Ishikawa (cell line): ENCODE measurements at regions not wholly inside any gene's neighbourhood (a gene's known extent, or its start where the extent isn't known, plus 50 kb on each side); places are given as distances from the start of the nearest gene placed in this dataset.

ENCODE experiments used
- CEBPB ChIP-seq: IDR thresholded peaks from 2 replicates; pipeline ENCODE4 v1.6.1; 2012
- CREB1 ChIP-seq: IDR thresholded peaks from 2 replicates; pipeline ENCODE4 v1.6.1; 2012; ENCODE audit warnings: low read depth
- EGR1 ChIP-seq: IDR thresholded peaks from 2 replicates; pipeline ENCODE4 v1.6.1; 2012
- EP300 ChIP-seq: IDR thresholded peaks from 2 replicates; pipeline ENCODE4 v1.6.1; 2012; ENCODE audit warnings: borderline replicate concordance
- FOXM1 ChIP-seq: IDR thresholded peaks from 2 replicates; pipeline ENCODE4 v1.6.1; 2012; ENCODE audit warnings: low read depth, borderline replicate concordance
- MAX ChIP-seq: IDR thresholded peaks from 2 replicates; pipeline ENCODE4 v1.6.1; 2012
- NFIC ChIP-seq: IDR thresholded peaks from 2 replicates; pipeline ENCODE4 v1.6.1; 2012
- RAD21 ChIP-seq: IDR thresholded peaks from 2 replicates; pipeline ENCODE4 v1.6.1; 2012; ENCODE audit warnings: low read depth
- REST ChIP-seq: IDR thresholded peaks from 2 replicates; pipeline ENCODE4 v1.6.1; 2012; ENCODE audit warnings: low read depth, mild to moderate bottlenecking
- TAF1 ChIP-seq: IDR thresholded peaks from 2 replicates; pipeline ENCODE4 v1.6.1; 2012; ENCODE audit warnings: low read depth, mild to moderate bottlenecking
- TCF12 ChIP-seq: IDR thresholded peaks from 2 replicates; pipeline ENCODE4 v1.6.1; 2012; ENCODE audit warnings: low read depth
- TEAD4 ChIP-seq: IDR thresholded peaks from 2 replicates; pipeline ENCODE4 v1.6.1; 2012
- USF1 ChIP-seq: IDR thresholded peaks from 2 replicates; pipeline ENCODE4 v1.6.1; 2012
- YY1 ChIP-seq: IDR thresholded peaks from 2 replicates; pipeline ENCODE4 v1.6.1; 2012; ENCODE audit warnings: low read depth
- ZBTB7A ChIP-seq: IDR thresholded peaks from 2 replicates; pipeline ENCODE4 v1.6.1; 2012; ENCODE audit warnings: low read depth

- peak; percentile 57 for TF ChIP-seq TEAD4
- no peak for TF ChIP-seq YY1
- TF ChIP-seq RAD21, result no peak
Measured at GRCh38 chr18:22844628-22845027, 88.5 kb upstream of the RBBP8 start.

GRCh38 chr18:22846088-22846683 lies 86.9 kb upstream of the RBBP8 start:
- TF ChIP-seq RAD21, result peak; percentile 67
- TF ChIP-seq TAF1, result no peak
- TF ChIP-seq ZBTB7A, result no peak
- peak; percentile 12; the same call in 1 of the 2 replicates for TF ChIP-seq TEAD4

GRCh38 chr18:22846697-22847096 lies 86.4 kb upstream of the RBBP8 start:
- no peak for TF ChIP-seq CEBPB
- TF ChIP-seq FOXM1, result no peak
- TF ChIP-seq EP300, result no peak
- TF ChIP-seq TCF12, result no peak
- no peak for TF ChIP-seq CREB1
- no peak for TF ChIP-seq TAF1
- no peak for TF ChIP-seq EGR1
- TF ChIP-seq YY1, result no peak
- no peak for TF ChIP-seq MAX
- TF ChIP-seq NFIC, result no peak
- TF ChIP-seq ZBTB7A, result no peak
- TF ChIP-seq REST, result no peak
- no peak for TF ChIP-seq USF1
- TF ChIP-seq TEAD4, result no peak
- no peak for TF ChIP-seq RAD21

GRCh38 chr18:22847392-22847791 lies 85.7 kb upstream of the RBBP8 start:
- no peak for TF ChIP-seq USF1
- peak; percentile 98 for TF ChIP-seq TCF12
- TF ChIP-seq EP300, result peak; percentile 99
- peak; percentile 25 for TF ChIP-seq RAD21
- peak; percentile 34; the same call in 1 of the 2 replicates for TF ChIP-seq YY1
- TF ChIP-seq EGR1, result no peak
- TF ChIP-seq NFIC, result peak; percentile 96
- TF ChIP-seq CEBPB, result peak; percentile 76
- no peak for TF ChIP-seq REST
- peak; percentile 99 for TF ChIP-seq FOXM1
- no peak for TF ChIP-seq ZBTB7A
- TF ChIP-seq TAF1, result no peak
- TF ChIP-seq MAX, result peak; percentile 64
- TF ChIP-seq CREB1, result no peak
- peak; percentile 99 for TF ChIP-seq TEAD4

GRCh38 chr18:22847867-22848451 lies 85.2 kb upstream of the RBBP8 start:
- no peak for TF ChIP-seq TEAD4
- no peak for TF ChIP-seq CEBPB
- TF ChIP-seq YY1, result no peak
- TF ChIP-seq TAF1, result no peak
- no peak for TF ChIP-seq CREB1
- TF ChIP-seq EGR1, result no peak
- no peak for TF ChIP-seq ZBTB7A
- TF ChIP-seq FOXM1, result no peak

- TF ChIP-seq FOXM1 (peak; percentile 91), NFIC (peak; percentile 88), EP300 (peak; percentile 94), MAX (no peak), YY1 (no peak), TEAD4 (peak; percentile 84), EGR1 (no peak), TAF1 (no peak), REST (no peak), TCF12 (peak; percentile 83), CREB1 (0 out of 2 replicates have a peak, but pooled peaks have one; percentile 15), ZBTB7A (no peak; the same call in 1 of the 2 replicates), CEBPB (peak; percentile 97)
Measured at GRCh38 chr18:22848615-22849014, 84.5 kb upstream of the RBBP8 start.
